Embryonic facial prominence (tissue), 1 donor: ENCODE measurements at regions not wholly inside any gene's neighbourhood (a gene's known extent, or its start where the extent isn't known, plus 50 kb on each side); places are given as distances from the start of the nearest gene placed in this dataset.

ENCODE experiments used
- DNase-seq: peaks from one replicate; pipeline ENCODE4 v3.0.0-alpha.2; 2016; ENCODE audit errors: extremely low spot score

DNA sequence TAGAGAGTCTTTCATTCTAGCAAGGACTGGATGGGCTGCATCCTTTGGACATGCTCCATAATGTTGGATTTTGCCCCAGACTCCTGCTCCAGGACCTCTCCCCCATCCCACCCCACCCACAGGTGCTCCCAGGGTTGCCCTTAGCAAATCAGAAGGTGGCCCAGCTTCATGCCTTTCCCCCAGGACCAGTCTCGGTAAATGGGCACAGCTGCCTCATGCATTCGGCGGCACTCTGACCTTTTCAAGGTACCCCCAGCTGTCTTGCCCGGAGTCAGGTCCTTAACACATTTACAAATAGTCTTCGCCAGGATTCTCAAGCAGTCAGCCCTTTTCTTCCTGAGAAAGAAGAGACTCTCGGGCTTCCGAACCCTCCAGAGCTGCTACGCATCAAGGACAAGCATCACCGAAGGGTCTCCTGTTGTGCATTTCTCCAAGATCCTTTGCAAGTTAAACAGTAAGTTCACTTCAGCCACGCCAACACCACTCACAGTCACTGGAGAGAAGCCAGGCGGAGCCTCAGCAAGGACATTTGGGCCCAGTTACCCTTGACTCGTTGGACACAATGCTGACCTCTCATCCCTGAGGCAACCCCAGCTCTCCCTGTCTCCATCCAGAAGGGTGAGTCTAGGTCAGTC, 287.8 kb downstream of the FAM43A start:
- DNase-seq: no peak

DNA sequence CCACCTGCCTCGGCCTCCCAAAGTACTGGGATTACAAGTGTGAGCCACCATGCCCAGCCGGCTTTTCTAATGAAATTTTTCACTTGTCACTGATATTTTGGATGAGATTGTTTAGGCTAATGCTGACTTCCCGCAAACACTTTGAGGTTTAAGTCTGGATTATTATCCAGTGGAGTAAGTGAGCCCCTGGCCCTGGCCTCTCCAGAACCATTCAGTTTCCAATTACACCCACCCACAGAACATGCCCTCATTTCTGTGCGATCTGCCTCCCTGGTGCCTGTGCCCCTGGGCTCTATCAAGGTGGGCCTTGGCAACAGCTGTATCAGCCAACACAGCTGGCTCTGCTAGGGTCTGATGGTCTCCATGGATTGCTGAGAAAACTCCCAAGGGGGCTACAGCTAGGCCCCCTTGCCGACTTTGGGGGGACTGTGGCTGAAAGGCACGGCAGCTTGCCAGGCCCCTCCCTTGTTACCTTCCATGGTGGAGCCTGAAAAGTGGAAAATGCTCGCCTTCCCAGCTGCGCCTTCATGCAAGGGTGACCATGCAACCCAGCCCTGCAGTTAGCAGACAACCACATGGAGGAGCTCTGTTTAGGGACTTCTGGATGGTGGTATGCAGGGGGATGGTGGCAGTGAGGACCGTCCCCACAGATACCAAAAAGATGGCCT, 288.9 kb downstream of the FAM43A start:
- DNase-seq: no peak

DNA sequence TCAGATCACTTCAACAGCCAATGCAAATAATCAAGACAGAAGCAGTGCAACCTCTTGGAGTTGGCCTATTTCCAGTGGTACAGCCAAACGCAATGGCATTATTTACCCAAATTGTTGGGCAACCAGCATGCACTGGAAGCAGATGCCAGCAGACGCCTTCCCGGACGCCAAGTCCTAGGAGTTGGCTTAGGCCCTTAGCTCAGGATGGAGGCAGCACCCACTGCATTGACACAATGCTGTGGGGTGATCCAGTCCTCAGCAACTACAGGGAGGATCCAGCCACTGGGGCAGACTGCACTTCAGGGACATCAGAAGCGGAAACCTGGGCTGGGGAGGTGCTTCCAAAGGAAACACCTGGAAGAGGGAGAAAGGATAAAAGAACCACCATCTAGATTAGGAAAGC, 290.4 kb downstream of the FAM43A start:
- DNase-seq: no peak

DNA sequence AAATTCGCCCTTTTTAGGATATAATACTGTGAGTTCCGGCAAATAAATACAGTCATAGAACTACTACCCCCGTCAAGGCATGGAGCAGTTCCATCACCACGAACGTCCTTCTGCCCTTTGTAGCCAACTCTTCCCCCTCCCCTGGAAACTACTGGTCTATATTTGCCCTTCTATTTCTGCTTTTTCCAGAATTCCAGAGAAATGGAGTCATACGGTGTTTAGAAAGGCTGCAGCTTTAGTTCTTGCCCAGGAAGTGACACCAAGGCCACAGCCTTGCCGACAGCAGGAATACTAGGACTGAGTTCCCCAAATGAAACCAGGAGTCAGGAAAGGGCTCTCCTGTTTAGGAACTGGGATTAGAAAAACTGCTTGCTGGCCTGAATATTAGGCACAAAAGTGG, 291.2 kb downstream of the FAM43A start:
- DNase-seq: no peak

DNA sequence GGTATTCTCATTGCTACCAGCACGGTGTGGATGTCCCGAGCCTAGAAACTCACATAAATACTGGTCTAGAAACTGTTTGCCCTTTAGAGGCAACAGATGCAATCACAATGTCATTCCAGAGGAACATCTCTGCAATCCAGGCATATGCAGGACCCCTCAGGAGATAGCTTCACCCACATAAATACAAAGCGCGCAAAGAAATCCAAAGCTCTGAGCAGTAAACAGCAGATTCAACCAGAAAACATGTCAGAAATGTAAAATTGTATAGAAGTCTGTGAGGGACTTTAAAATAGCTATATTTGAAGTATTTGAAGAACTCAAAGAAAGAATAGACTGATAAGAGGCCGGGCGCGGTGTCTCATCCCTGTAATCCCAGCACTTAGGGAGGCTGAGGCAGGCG, 291.7 kb downstream of the FAM43A start:
- DNase-seq: no peak

DNA sequence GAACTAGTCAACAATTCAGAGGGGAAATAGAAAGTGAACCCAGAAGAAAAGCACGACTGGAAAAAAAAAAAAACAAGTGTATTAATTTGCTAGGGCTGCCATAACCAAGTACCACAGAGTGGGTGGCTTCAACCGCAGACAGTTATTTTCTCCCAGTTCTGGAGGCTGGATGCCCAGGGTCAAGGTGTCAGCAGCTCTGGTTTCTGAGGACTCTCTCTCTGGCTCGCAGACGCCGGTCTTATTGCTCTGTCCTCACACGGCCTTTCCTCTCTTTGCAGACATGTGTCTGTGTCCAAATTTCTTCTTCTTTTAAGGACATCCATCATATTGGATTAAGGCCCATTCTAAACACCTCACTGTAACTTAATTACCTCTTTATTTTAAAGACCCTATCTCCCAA, 291.8 kb downstream of the XXYLT1 start:
- DNase-seq: no peak

DNA sequence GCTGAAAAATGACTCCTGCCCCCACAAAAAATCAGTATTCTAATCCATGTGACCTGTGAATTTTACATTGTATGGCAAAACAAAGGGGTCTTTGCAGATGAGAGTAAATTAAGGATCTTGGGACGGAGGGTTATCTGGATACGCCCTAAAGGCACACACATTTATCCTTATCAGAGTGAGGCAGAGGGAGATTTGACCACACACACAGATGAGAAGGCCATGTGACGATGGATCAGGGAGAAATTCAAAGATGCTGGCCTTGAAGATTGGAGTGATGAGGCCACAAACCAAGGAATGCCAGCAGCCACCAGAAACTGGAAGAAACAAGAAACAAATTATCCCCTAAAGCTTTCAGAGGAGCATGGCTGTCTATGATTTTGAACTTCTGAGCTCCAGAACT, 288.5 kb downstream of the XXYLT1 start:
- DNase-seq: no peak

DNA sequence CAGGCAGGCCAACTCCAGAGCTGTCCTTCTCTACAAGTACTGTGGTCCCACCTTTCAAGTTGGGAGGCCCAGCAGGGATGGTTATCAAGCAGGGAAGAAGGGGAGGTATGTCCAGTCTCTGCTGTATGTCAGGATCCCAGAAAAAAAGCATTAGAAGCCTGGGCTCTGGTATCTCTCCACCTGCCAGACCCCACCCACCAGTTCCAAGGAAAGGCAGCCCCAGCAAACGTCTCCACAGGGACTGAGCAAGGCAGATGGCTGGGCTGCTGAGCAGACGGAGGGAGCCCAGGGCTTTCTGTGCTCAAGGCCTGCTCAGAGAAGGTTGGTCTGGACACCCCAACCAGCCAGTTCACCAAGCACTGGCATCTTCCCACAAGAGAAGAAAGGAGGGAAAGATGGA, 287.8 kb downstream of the XXYLT1 start:
- DNase-seq: no peak

DNA sequence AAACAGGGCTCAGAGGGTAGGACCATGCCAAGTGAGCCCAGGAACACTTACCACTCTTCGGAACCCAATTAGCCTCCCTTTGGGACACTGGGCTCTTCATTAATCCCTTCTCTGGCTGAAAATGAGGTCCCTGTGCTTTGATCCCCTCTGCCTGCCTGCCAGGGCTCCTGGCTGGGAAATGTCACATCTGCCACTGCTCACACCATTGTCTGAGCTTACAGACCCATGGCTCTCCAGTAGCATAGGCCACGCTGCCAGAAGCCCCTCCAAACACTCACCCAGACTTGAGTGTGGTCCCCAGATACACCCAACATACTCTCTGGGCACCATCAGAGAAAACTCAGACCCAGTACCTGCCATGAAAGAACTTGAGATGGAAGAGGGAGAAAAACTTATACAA, 287.3 kb downstream of the XXYLT1 start:
- DNase-seq: no peak

DNA sequence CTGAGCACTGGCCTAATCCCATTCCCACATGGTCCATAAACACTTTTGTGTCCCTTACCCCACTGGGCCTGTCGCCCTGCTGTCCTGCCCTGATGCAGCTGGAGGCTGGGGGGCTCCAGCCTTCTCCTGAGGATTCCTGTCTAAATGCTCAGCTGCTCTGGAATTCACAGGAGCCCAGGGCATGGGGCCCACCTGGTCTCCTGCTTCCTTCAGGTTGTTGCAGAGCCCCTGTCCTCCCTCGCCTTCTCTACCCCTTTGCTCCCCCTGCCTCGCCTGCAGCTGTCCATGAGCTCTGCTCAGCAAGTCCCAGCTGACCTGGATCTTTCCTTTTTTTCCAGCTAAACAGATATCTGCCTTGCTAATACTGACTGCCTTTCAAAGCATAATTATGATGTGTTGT, 286.9 kb downstream of the XXYLT1 start:
- no peak for DNase-seq

DNA sequence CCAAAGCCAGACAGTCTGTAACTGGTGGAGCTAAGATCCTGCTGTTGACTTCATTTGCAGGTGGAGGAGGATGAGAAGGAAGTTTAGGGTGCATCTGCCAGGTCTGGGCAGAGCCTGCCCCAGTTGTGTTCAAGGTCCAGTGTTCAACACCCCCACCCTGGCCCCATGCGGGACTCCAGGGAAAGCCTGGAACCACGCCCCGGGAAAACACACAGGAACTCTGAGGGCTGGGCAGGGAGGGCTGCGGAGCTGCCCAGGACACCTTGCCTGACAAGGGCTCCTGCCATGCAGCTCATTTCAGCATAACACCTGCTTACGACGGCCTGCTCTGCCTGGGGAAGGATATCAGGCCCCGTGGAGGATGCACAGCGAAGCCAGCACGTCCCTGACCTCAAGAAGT, 286.3 kb downstream of the XXYLT1 start:
- DNase-seq: no peak

DNA sequence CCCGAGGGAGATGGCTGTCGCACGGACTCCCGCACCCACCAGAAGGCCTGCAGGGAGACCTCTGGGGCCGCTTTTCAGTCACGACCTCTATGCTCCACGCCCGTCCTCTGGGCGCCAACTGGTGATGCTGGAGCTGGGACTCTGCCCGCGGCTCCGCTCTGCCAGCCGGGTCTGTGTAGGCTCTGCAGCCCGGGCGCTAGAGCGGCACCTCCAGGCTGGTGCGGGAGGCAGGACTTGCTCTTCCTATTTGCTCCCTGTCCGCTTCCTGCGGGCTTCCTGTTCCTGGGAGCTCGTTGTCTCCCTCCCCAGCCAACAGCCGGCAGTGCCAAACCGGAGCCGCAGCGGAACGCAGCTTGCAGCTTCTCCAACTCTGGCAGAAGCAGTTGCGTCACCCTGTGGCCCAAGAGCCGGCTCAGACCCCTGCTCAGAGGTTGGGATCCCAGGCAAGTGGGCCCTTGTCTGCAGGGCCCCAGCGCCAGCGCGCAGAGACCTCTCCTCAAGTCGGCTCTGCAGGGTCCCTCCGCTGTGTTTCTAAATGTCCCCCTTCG, 285.9 kb downstream of the XXYLT1 start:
- no peak for DNase-seq

DNA sequence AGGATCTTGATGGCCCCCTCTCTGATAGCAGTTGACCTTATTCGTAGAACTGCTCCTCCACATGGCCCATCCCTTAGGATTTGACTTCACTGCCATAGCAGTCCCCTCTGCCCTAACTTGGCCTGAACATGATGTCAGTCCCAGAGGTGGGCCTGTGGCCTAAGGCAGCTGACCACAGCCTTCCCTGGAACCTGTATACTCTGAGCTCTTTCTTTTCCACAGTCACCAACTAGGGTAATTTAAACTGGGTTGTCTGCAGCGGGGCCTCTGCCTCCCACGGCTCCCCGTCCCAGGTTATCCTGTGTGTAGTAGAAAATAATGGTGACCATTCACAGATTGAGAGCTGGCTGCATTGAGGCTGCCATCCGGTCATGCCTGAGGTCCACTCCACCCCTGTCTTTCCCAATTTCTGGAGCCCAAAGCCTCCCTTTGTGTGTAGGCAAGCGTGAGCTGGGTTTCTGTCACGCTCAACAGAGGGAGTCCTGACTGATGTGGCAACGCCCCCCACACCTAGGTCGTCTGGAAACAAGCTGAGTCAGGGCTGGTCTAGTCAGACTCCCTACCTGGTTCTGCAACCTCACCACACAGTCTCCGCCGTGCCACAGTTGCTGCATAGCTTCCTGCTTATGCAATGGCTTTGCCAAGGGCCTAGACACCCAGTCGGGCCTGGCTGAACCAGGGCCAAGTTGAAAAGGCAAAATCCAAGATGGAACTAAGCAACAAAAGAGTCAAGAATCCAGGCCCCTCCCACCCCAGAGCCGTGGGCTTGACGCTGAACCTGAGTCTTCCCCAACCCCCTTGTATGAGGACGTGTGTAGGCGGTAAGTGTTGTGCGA, 284.5 kb downstream of the XXYLT1 start:
- no peak for DNase-seq

DNA sequence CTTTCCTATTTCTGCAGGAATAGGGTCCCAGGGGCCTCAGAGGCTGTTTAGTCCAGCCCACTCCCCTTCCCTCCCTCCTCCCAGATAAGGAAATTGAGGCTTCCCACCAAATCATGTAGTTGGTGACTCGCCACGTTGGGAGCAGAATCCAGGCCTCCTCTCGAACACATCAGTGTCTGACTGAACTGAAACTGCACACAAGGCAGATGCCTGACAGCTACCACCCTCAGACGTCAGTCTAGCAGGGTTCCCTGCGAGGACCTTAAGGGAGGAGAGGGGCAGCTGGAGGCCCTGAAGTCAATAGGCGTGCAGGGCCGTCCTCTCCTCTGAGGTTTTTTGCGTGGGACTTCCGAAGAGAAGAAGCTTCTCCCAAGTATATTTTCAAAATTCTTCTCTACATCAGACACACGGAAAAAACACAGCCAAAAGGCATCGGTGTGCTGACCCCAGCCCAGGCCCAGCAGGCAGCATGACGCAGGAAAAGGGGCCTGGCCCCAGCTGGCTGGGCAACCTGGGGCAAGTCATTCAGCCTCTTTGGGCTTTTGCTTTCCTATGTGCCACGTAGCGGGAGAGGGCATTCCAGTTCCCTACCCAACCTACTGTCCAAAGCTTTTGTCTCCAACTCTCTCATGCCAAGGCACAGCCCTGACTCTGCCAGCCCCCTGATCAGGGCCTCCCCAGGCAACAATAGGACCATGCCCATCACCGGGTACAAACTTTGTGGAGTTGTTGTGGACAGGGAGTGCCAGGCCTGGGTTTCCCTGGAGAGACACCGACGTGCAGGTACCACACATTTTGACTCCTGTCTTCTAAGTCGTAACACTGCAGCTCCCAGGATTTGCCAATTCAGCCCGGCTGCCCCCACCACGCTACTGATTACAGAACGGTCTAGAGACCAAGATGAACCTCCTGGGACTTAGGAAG, 283.1 kb downstream of the XXYLT1 start:
- DNase-seq: no peak

DNA sequence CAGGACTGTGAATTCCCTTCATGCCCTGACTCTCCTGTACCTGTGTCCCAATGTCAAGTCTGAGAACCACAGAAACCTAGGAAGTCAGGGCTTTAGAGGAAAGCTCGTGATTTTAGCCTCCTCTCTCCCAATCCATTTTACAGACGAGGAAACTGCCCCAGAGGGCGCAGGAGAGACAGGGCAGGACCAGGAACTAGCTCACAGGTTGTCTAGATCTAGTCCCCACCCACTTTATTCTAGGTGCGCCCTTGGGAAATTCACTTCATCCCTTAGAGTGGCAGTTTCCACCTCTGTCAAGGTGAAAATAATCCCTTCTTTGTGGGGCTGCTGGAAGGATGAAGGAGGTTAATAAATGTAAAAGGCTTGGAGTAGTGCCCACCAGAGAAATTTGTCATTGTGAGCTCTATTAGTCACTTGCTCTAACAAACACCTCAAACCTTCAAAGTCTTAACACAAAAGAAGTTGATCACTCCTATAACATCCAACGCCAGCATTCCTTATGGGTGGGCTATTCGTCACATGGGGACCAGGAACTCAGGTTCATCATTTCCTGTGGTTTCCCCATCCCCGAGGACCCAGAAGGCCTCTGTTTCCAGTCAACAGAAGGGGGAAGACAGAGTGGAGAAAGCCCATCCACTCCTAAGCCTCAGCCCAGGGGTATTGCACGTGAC, 282.3 kb downstream of the XXYLT1 start:
- DNase-seq: no peak

DNA sequence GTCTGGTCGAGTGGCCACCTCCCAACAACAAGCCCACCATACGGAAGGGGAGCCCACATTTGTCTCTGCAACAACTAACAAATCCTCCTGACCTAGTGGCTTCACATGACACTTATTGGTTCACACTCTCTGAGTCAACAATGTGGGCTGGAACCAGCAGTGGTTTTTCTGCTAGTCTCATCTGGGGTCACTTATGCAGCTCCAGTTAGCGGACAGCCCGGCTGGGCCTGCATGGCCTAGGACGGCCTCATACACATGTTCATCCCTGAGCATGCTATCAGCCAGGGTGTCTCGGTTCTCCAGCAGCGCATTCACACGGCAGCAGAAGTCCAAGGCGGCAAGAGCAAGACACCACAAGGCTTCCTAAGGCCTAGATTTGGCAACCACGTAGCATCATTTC, 281.7 kb downstream of the XXYLT1 start:
- DNase-seq: no peak

DNA sequence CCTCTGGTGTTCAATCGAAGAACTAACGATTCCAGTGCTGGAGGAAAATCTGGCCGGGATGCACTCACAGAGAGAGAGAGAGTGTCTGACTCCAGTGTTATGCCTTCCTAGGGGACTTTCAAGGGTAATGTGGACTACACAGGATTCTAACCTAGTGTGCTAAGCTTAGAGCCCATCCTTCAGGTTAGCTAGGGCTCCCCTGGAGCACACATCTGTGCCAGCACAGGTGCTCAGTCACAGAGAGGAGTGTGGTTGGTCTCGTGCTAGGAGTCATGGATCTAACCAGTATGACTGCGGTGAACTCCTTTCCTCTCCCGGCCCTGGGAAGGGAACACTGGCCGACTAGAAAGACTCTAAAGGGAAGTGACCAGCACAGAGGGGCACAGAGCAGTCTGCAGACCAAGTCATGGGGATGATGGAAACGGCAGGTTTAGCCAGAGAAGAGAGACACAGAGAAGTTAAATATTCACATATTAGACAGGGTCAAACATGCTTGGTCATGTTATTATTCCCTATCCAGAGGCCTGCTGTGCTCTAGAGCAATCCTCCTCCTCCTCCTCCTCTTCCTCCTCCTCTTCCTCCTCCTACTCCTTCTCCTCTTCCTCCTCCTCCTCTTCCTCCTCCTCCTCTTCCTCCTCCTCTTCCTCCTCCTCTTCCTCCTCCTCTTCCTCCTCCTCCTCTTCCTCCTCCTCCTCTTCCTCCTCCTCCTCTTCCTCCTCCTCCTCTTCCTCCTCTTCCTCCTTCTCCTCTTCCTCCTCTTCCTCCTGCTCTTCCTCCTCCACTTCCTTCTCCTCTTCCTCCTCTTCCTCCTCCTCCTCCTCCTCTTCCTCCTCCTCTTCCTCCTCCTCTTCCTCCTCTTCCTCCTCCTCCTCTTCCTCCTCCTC, 280.3 kb downstream of the XXYLT1 start:
- DNase-seq: no peak

DNA sequence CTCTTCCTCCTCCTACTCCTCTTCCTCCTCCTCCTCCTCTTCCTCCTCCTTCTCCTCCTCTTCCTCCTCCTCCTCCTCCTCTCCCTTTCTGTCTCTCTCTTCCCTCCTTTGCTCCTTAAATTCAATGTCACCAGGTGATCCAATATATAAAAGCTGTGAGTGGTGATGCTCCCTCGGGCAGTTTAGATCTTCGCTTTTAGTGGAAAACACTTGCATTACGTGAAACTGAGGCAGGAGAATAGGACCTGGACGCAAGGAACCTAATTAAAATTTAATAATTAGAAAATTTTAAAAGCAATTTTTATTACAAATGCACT, 279.7 kb downstream of the XXYLT1 start:
- DNase-seq: no peak

DNA sequence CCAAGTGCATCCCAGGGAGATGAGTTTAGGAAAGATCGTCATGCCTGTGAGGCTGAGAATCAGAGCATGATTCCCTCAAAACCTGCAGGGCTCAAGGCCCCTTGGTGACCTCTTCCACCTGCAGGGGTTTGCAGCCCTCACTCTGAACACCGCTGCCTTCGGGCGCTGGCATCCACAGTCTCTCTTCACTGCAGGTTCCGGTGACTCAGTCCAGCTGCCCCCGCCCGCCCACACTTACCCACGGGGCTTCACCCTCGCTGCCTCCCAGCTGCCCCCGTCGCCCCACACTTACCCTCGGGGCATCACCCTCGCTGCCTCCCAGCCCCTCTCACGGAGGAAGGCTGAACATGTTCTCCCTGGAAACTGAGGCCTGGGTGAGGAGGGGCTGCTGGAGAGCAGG, 277.1 kb downstream of the XXYLT1 start:
- no peak for DNase-seq

DNA sequence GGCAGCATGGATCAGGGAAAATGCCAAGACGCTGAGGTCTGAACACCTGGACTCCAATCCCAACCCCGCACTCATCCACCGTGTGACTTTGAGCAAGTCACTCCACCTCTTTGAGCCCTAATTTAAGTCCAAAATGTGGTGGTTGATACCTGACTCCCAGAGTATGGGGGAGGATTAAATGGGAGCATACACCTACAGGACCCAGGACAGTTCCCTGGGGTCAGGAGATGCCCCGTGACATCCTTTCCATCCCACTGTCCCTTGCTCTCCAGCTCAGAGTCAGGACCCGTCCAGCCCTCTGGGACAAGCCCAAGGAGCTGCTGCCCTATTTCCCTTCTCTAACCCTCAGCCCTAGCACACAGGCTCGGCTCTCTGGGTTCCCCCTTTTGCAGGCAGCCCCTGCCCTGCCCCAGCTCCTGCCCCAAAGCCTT, 276.4 kb downstream of the XXYLT1 start:
- DNase-seq: no peak
